Gastroesophageal sphincter (tissue), 3 donors: ENCODE measurements at regions not wholly inside any gene's neighbourhood (a gene's known extent, or its start where the extent isn't known, plus 50 kb on each side); places are given as distances from the start of the nearest gene placed in this dataset.

ENCODE experiments used
- POLR2A ChIP-seq, 2 donors: fragments of 450-650 bp; IDR thresholded peaks; one replicate each; pipeline ENCODE4 v1.6.1; 2017; ENCODE audit warnings: antibody characterized with exemption in 2 of 2, mild to moderate bottlenecking in 2 of 2, moderate library complexity in 1 of 2
- TF ChIP-seq, protein P1 (sequence below), 4 experiments: fragments of 200-600 bp in 2 of 4; fragments of 450-650 bp in 2 of 4; sonication (generic) in 1 of 4; IDR thresholded peaks; one replicate each; pipeline ENCODE4 v1.5.1; 2017 to 2019; ENCODE audit warnings: antibody characterized with exemption in 4 of 4, mild to moderate bottlenecking in 2 of 4, moderate library complexity in 2 of 4

DNA sequence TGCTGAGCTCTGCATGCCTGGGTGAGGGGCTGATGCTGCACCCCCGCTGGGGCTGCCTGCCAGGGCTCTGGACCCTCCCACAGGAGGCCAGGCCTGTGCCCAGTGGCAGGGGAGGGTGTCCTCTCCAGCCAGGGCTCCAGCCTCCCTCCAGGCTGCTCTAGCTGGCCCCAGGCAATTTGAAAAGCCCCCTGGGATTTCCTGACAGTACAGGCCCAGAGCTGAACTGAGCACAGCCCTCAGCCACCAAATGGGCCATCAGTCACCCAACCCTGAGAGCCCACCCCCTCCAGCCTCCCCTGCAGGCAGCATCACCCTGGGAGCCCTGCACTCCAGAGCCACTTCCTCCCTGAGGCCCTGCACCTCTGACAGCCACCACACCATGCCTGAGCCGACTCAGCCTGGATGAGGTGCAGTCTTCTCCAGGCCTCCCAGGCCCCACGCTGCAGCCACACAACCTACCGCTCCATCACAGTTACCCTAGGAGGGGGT lies 101.8 kb upstream of the RET start:
- TF ChIP-seq, protein P1, sequence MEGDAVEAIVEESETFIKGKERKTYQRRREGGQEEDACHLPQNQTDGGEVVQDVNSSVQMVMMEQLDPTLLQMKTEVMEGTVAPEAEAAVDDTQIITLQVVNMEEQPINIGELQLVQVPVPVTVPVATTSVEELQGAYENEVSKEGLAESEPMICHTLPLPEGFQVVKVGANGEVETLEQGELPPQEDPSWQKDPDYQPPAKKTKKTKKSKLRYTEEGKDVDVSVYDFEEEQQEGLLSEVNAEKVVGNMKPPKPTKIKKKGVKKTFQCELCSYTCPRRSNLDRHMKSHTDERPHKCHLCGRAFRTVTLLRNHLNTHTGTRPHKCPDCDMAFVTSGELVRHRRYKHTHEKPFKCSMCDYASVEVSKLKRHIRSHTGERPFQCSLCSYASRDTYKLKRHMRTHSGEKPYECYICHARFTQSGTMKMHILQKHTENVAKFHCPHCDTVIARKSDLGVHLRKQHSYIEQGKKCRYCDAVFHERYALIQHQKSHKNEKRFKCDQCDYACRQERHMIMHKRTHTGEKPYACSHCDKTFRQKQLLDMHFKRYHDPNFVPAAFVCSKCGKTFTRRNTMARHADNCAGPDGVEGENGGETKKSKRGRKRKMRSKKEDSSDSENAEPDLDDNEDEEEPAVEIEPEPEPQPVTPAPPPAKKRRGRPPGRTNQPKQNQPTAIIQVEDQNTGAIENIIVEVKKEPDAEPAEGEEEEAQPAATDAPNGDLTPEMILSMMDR (IDR thresholded peaks at IDR 0.05): no peak
- TF ChIP-seq POLR2A (IDR thresholded peaks at IDR 0.05): no peak
